ENCODE measurements at regions not wholly inside any gene's neighbourhood (a gene's known extent, or its start where the extent isn't known, plus 50 kb on each side); places are given as distances from the start of the nearest gene placed in this dataset.
"Not testable (repeated sequence)": the region's sequence is repeated elsewhere in the genome, so short reads cannot be mapped to it uniquely, and the experiment has no call there.

- H3K27ac ChIP-seq (ENCODE audit: low read depth in 1 of 2, low read length in 2 of 2); H3K27me3 Mint-ChIP-seq (ENCODE audit: low read depth in 3 of 3); H3K4me2 ChIP-seq (replicated peaks; ENCODE audit: extremely low read depth, low read length, poor library complexity, severe bottlenecking); H3K36me3 ChIP-seq (replicated peaks in 1 of 2; ENCODE audit: control insufficient read depth in 1 of 2, insufficient read depth in 2 of 2, low read length in 2 of 2); intact Hi-C loops (cut with micrococcal nuclease); H3K79me2 ChIP-seq (ENCODE audit: insufficient read depth, low read length); DNase-seq; H2AFZ ChIP-seq (ENCODE audit: insufficient read depth, low read depth, low read length, poor library complexity, severe bottlenecking); H3K27me3 ChIP-seq (ENCODE audit: control insufficient read depth in 2 of 2, insufficient read depth in 2 of 2, low read length in 2 of 2); H4K20me1 ChIP-seq (ENCODE audit: insufficient read depth, low read length); H3K9ac ChIP-seq (ENCODE audit: insufficient read depth, low read length, poor library complexity, severe bottlenecking); H3K36me3 Mint-ChIP-seq; H3K4me3 ChIP-seq (replicated peaks in 1 of 3; ENCODE audit: low read depth in 2 of 3, low read length in 3 of 3); H3K4me1 ChIP-seq (ENCODE audit: control insufficient read depth in 1 of 2, insufficient read depth in 2 of 2, low read length in 2 of 2); H3K4me1 Mint-ChIP-seq; H3K4me3 Mint-ChIP-seq: not testable (repeated sequence)
- H3K27ac Mint-ChIP-seq = peak overlapping the region in 1 of 7 donors; percentile 4
- peaks cover 22 to 44% of the 10 kb centered on the region in 2 donors for H3K9me3 ChIP-seq (replicated peaks in 1 of 2; ENCODE audit: control insufficient read depth in 1 of 2, insufficient read depth in 1 of 2, low read length in 2 of 2)
- WGBS (ENCODE audit: insufficient coverage) = 97% methylated on average over 4 of the region's 7 CpGs
- peaks cover 20 to 49% (median 41%) of the 10 kb centered on the region in 7 donors for H3K9me3 Mint-ChIP-seq
Observed at GRCh38 chr1:19550437-19550836, 65.1 kb upstream of the CAPZB start.

- Mint-ChIP-seq H3K27me3 (ENCODE audit: low read depth in 3 of 3) (peaks cover 5 to 7% (median 6%) of the 10 kb centered on the region in 3 donors), H3K36me3 (no peaks in the 10 kb centered on the region), H3K4me3 (no peak overlapping the region), H3K4me1 (no peaks in the 10 kb centered on the region), H3K27ac (peak overlapping the region in 1 of 7 donors; percentile 20), H3K9me3 (peaks cover 20 to 49% (median 42%) of the 10 kb centered on the region in 7 donors)
- Histone ChIP-seq H3K4me3 (replicated peaks in 1 of 3; ENCODE audit: low read depth in 2 of 3, low read length in 3 of 3) (no peak overlapping the region), H3K79me2 (ENCODE audit: insufficient read depth, low read length) (no peaks in the 10 kb centered on the region), H3K27me3 (ENCODE audit: control insufficient read depth in 2 of 2, insufficient read depth in 2 of 2, low read length in 2 of 2) (no peaks in the 10 kb centered on the region), H3K9ac (ENCODE audit: insufficient read depth, low read length, poor library complexity, severe bottlenecking) (no peak overlapping the region), H3K27ac (ENCODE audit: low read depth in 1 of 2, low read length in 2 of 2) (no peak overlapping the region), H3K9me3 (replicated peaks in 1 of 2; ENCODE audit: control insufficient read depth in 1 of 2, insufficient read depth in 1 of 2, low read length in 2 of 2) (peaks cover 22 to 44% of the 10 kb centered on the region in 2 donors), H3K4me1 (ENCODE audit: control insufficient read depth in 1 of 2, insufficient read depth in 2 of 2, low read length in 2 of 2) (no peaks in the 10 kb centered on the region), H4K20me1 (ENCODE audit: insufficient read depth, low read length) (no peaks in the 10 kb centered on the region), H3K36me3 (replicated peaks in 1 of 2; ENCODE audit: control insufficient read depth in 1 of 2, insufficient read depth in 2 of 2, low read length in 2 of 2) (no peaks in the 10 kb centered on the region), H2AFZ (ENCODE audit: insufficient read depth, low read depth, low read length, poor library complexity, severe bottlenecking) (no peak overlapping the region), H3K4me2 (replicated peaks; ENCODE audit: extremely low read depth, low read length, poor library complexity, severe bottlenecking) (no peak overlapping the region)
- no peak for TF ChIP-seq CTCF (IDR thresholded peaks at IDR 0.05)
- intact Hi-C loops (cut with micrococcal nuclease) = no loop called here
- no CpG with 5 or more reads among the region's 1 CpG for WGBS (ENCODE audit: insufficient coverage)
- no peak for DNase-seq
Observed at GRCh38 chr1:19547814-19548213, 62.5 kb upstream of the CAPZB start.

Measured in CD14-positive monocyte (primary cell).